ENCODE measurements at regions not wholly inside any gene's neighbourhood (a gene's known extent, or its start where the extent isn't known, plus 50 kb on each side); places are given as distances from the start of the nearest gene placed in this dataset.

GRCh38 chr5:152282331-152282730 is 122.7 kb downstream of the NMUR2 start:
- no peak for DNase-seq (ENCODE audit: low read depth, low spot score)
- in situ Hi-C loops (cut with HindIII; ENCODE audit: low pct_unique_long_range_greater_than_20kb, low sequenced_read_pairs): no loop called here

GRCh38 chr5:152277936-152278335 is 127.1 kb downstream of the NMUR2 start:
- no peak for DNase-seq (ENCODE audit: low read depth, low spot score)
- in situ Hi-C loops (cut with HindIII; ENCODE audit: low pct_unique_long_range_greater_than_20kb, low sequenced_read_pairs): no loop called here

GRCh38 chr5:152274224-152274623 is 130.9 kb downstream of the NMUR2 start:
- no peak for DNase-seq (ENCODE audit: low read depth, low spot score)
- in situ Hi-C loops (cut with HindIII; ENCODE audit: low pct_unique_long_range_greater_than_20kb, low sequenced_read_pairs): no loop called here

GRCh38 chr5:152271420-152271819 is 133.7 kb downstream of the NMUR2 start:
- peak; percentile 65 for DNase-seq (ENCODE audit: low read depth, low spot score)
- in situ Hi-C loops (cut with HindIII; ENCODE audit: low pct_unique_long_range_greater_than_20kb, low sequenced_read_pairs): no loop called here

GRCh38 chr5:152270096-152270495 is 135.0 kb downstream of the NMUR2 start:
- DNase-seq (ENCODE audit: low read depth, low spot score): no peak
- in situ Hi-C loops (cut with HindIII; ENCODE audit: low pct_unique_long_range_greater_than_20kb, low sequenced_read_pairs): no loop called here

GRCh38 chr5:152269533-152269932 is 135.5 kb downstream of the NMUR2 start:
- no peak for DNase-seq (ENCODE audit: low read depth, low spot score)
- in situ Hi-C loops (cut with HindIII; ENCODE audit: low pct_unique_long_range_greater_than_20kb, low sequenced_read_pairs): no loop called here

- no peak for DNase-seq (ENCODE audit: low read depth, low spot score)
- in situ Hi-C loops (cut with HindIII; ENCODE audit: low pct_unique_long_range_greater_than_20kb, low sequenced_read_pairs): no loop called here
Observed at GRCh38 chr5:152264645-152265254, 140.3 kb downstream of the NMUR2 start.

- in situ Hi-C loops (cut with HindIII; ENCODE audit: low pct_unique_long_range_greater_than_20kb, low sequenced_read_pairs): no loop called here
- no peak for DNase-seq (ENCODE audit: low read depth, low spot score)
Observed at GRCh38 chr5:152262667-152263066, 142.4 kb downstream of the NMUR2 start.

- in situ Hi-C loops (cut with HindIII; ENCODE audit: low pct_unique_long_range_greater_than_20kb, low sequenced_read_pairs): no loop called here
- DNase-seq (ENCODE audit: low read depth, low spot score): no peak
Observed at GRCh38 chr5:152260940-152261339, 144.1 kb downstream of the NMUR2 start.

- in situ Hi-C loops (cut with HindIII; ENCODE audit: low pct_unique_long_range_greater_than_20kb, low sequenced_read_pairs): no loop called here
- no peak for DNase-seq (ENCODE audit: low read depth, low spot score)
Observed at GRCh38 chr5:152259702-152260101, 145.4 kb downstream of the NMUR2 start.

GRCh38 chr5:152256580-152256979 is 148.5 kb downstream of the NMUR2 start:
- DNase-seq (ENCODE audit: low read depth, low spot score): no peak
- in situ Hi-C loops (cut with HindIII; ENCODE audit: low pct_unique_long_range_greater_than_20kb, low sequenced_read_pairs): no loop called here

- in situ Hi-C loops (cut with HindIII; ENCODE audit: low pct_unique_long_range_greater_than_20kb, low sequenced_read_pairs): no loop called here
Observed at GRCh38 chr5:152255411-152255810, 149.7 kb downstream of the NMUR2 start.

GRCh38 chr5:152247850-152248385 is 157.2 kb downstream of the NMUR2 start:
- DNase-seq (ENCODE audit: low read depth, low spot score): no peak
- in situ Hi-C loops (cut with HindIII; ENCODE audit: low pct_unique_long_range_greater_than_20kb, low sequenced_read_pairs): no loop called here

More at GRCh38 chr5:152255411-152255810, 149.7 kb downstream of the NMUR2 start:
- DNase-seq (ENCODE audit: low read depth, low spot score): no peak

GRCh38 chr5:152246401-152246800 is 158.7 kb downstream of the NMUR2 start:
- in situ Hi-C loops (cut with HindIII; ENCODE audit: low pct_unique_long_range_greater_than_20kb, low sequenced_read_pairs): no loop called here
- DNase-seq (ENCODE audit: low read depth, low spot score): no peak

- no peak for DNase-seq (ENCODE audit: low read depth, low spot score)
- in situ Hi-C loops (cut with HindIII; ENCODE audit: low pct_unique_long_range_greater_than_20kb, low sequenced_read_pairs): no loop called here
Observed at GRCh38 chr5:152237531-152237930, 167.5 kb downstream of the NMUR2 start.

GRCh38 chr5:152226191-152226590 is 178.9 kb downstream of the NMUR2 start:
- no peak for DNase-seq (ENCODE audit: low read depth, low spot score)
- in situ Hi-C loops (cut with HindIII; ENCODE audit: low pct_unique_long_range_greater_than_20kb, low sequenced_read_pairs): no loop called here

- no peak for DNase-seq (ENCODE audit: low read depth, low spot score)
- in situ Hi-C loops (cut with HindIII; ENCODE audit: low pct_unique_long_range_greater_than_20kb, low sequenced_read_pairs): no loop called here
Observed at GRCh38 chr5:152221721-152222629, 183.1 kb downstream of the NMUR2 start.

GRCh38 chr5:152218694-152219093 is 186.4 kb downstream of the NMUR2 start:
- DNase-seq (ENCODE audit: low read depth, low spot score): no peak
- in situ Hi-C loops (cut with HindIII; ENCODE audit: low pct_unique_long_range_greater_than_20kb, low sequenced_read_pairs): no loop called here

GRCh38 chr5:152205804-152206203 is 199.3 kb downstream of the NMUR2 start:
- DNase-seq (ENCODE audit: low read depth, low spot score): no peak
- in situ Hi-C loops (cut with HindIII; ENCODE audit: low pct_unique_long_range_greater_than_20kb, low sequenced_read_pairs): no loop called here

Data from SK-MEL-5 (cell line).